Stromal cell of bone marrow (primary cell): ENCODE measurements at regions not wholly inside any gene's neighbourhood (a gene's known extent, or its start where the extent isn't known, plus 50 kb on each side); places are given as distances from the start of the nearest gene placed in this dataset.
"Not testable (repeated sequence)": the region's sequence is repeated elsewhere in the genome, so short reads cannot be mapped to it uniquely, and the experiment has no call there.

Source experiments
- DNase-seq: peaks from one replicate; pipeline ENCODE4 v3.0.0-alpha.2; 2012; ENCODE audit warnings: low read depth

GRCh38 chr4:38333219-38333618 is 330.8 kb upstream of the KLF3 start:
- no peak for DNase-seq

GRCh38 chr4:38334791-38335190 is 329.2 kb upstream of the KLF3 start:
- no peak for DNase-seq

GRCh38 chr4:38338939-38339338 is 325.1 kb upstream of the KLF3 start:
- DNase-seq = not testable (repeated sequence)

DNA sequence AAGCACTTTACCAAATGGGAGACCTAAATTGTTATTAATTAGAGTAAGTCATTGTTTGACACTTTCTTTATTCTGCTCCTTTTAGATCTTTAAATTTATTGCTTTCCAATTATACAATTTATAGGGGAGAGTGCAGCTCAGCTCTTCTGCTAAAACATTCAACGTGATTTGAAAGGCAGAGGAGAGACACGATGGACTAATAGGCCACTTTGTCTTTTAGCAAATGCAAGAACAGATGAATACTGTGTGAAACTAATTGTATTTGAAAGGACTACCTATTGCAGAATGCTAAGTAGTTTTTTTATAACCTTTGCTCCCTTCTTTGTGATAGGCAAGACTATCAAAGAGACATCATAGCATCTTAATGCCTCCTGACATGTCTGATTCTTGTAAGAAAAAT is 320.4 kb upstream of the KLF3 start:
- DNase-seq = no peak

- no peak for DNase-seq
Observed at GRCh38 chr4:38344929-38345328, 319.1 kb upstream of the KLF3 start.

- DNase-seq = no peak
Observed at GRCh38 chr4:38347251-38347650, 316.7 kb upstream of the KLF3 start.

- DNase-seq = no peak
Observed at GRCh38 chr4:38354421-38354820, 309.6 kb upstream of the KLF3 start.

DNA sequence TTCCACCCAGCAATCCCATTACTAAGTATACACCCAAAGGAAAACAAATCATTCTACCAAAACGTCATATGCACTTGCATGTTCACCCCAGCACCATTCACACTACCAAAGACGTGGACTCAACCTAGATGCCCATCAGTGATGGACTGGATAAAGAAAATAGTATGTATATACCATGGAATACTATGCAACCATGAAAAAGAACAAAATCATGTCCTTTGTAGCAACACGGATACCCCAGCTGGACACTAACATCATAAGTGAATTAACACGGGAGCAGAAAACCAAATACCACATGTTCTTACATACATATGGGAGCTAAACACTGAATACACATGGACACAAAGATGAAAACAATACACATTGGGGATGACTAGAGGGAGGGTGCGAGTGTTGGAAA is 309.1 kb upstream of the KLF3 start:
- no peak for DNase-seq

- DNase-seq = no peak
Observed at GRCh38 chr4:38356686-38357085, 307.3 kb upstream of the KLF3 start.

DNA sequence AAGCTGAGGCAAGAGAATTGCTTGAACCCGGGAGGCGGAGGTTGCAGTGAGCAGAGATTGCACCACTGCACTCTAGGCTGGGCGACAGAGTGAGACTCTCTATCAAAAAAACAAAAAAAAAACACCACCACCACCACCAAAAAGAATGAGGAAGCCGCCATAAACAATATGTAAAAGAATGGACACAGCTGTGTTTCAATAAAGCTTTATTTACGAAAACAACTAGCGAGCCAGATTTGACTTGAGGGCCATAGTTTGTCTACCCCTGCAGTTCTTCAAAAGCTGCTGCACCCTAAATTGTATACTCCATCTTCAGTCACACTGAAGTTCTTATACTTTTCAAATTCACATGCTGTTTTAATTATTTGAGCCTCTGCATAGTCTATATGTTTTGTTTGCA is 306.5 kb upstream of the KLF3 start:
- no peak for DNase-seq

GRCh38 chr4:38359113-38359512 is 304.9 kb upstream of the KLF3 start:
- no peak for DNase-seq

DNA sequence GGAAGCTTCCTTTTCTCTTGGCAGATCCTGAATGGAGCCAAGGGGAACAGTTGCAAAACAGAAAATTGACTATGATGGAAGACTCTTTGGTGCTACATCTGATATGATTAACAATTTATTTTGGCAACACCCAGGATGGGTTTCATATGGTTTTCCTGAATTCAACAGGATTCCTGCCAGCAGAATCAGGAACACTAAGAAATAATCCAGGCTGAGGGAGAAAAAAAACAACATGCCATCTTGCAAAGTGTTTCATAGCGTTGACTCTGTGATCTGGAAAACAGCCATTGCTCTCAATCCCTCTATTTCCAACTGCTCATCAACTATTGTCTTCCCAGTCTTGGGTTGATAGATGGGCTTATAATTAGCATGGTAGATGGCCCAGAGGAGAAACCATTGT is 303.8 kb upstream of the KLF3 start:
- peak; percentile 50 for DNase-seq

DNA sequence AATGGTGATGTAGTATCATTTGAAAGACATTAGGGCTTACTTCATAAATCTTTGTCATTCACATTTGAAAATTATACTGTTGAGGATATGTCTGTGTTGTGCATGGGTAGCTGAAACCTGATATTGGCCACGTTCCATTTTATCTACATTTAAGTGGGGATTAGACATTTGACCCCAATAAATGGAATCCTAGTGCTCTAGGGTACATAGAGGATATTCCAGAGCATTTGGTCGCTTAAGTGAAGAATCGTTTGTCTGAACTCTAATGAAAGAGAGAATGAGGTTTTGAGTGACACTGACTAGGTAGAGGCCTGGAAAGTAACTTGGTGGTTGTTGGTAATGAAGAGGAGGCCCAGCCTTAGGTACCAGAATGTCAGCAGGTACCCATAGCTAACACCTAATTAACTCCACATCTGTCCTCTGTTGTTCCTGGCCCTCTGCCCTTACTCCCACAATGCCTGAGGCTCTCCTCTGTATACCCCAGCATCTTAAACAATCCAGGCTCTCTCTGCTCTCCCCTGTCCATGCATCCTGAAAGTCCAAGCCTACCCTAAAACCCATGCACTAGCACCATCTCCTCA is 299.5 kb upstream of the KLF3 start:
- DNase-seq = no peak

GRCh38 chr4:38365261-38365660 is 298.7 kb upstream of the KLF3 start:
- no peak for DNase-seq

DNA sequence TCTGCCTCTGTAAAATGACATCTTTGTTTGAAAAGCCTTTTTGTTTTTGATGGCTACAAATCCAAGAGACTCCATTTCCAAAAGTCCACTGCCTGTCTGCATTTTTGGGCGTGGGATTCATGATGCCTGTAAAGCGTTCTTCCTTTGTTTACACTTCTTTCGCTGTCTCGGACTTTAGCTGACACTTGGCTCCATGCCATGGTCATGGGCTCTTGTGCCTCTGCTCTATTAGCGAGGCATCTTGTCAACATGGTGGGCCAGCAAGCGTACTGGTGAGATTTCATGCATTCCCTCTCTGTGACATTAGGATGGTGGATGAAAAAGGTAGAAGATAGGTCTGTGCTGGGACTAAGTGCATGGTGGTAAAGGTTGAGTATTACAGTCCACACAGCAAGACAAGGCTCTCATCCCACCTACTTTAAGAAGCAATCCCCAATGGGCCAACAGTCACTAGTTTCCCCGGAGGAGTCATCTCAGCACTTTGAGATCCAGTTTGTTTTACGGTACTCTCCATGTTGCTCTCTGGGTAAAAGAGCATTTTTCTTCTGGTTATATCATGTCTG is 298.2 kb upstream of the KLF3 start:
- DNase-seq = no peak

DNA sequence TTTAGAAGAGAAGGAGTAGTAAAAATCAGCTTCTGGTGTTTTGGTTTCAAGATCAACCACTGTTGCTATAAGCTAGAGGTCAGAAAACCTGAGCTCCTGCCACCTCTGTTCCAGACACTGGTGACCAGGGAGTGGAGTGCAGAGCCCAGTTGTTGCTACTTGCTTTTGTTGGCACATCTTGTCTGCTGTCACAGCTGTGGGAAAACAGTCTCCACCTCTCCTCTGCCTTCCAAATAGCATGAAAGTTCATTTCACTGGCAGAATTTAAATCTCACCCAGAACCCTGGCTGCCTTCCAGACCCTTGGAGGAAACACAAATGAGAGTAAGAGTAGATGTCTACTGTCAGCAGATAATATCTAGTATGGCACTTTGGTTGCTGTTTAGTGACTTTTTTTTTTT is 297.5 kb upstream of the KLF3 start:
- no peak for DNase-seq

DNA sequence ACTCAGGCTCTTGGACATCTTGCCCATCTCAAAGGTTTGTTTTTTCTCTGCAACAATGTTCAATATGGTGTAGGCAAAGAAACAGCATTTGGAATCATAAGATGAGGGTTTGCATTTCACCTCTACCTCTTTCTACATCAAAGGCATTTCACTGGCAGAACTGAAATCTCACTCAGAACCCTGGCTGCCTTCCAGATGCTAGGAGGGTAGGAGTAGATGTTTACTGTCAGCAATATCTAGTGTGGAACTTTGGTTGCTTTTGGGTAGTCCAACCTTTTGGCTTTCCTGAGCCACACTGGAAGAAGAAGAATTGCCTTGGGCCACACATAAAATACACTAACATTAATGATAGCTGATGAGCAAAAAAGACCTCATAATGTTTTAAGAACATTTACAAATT is 297.0 kb upstream of the KLF3 start:
- DNase-seq = no peak

DNA sequence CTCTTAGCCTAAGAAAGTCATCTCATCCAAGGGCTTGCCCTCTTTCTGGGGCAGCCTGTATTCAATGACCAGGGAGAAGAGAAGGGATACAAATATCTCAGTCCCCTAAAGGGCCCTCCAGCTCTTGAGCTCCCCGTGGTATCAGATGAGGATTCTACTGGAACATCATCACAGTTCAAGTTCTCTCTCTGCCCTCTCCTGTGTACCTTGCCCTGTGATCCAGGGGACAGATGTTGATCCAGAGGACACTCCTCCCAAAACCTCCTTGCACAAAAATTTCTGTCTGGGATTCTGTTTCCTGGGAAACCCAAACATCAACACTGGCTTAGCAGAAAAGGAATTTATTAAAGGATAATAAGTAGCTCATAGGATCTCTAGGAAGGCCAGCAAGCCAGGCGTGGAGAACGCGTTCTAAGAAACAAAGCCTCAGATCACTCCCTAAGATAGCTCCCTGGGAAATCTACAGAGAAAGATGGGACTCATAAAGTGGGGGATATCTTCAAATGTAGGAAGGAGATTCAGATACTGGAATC is 296.3 kb upstream of the KLF3 start:
- no peak for DNase-seq

DNA sequence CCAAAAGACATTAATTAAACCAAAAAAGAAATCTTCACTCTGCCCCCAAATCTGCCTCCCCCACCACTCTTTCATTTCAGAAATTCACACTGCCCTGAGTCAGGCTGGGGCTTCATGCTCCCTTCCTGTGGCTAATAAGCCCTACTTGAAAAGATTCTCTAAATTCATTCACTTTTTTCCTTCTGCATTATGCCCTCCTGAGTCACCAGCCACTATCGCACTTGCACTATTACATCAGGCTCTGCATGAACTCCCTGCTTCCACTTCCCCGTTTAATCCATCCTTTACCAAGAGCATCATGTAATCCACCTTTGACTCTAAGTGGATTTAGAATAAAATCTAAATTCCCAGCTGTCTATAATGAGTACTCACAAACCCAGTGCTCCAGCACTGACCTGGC is 295.4 kb upstream of the KLF3 start:
- DNase-seq = no peak

GRCh38 chr4:38371391-38371851 is 292.6 kb upstream of the KLF3 start:
- DNase-seq = peak; percentile 88

DNA sequence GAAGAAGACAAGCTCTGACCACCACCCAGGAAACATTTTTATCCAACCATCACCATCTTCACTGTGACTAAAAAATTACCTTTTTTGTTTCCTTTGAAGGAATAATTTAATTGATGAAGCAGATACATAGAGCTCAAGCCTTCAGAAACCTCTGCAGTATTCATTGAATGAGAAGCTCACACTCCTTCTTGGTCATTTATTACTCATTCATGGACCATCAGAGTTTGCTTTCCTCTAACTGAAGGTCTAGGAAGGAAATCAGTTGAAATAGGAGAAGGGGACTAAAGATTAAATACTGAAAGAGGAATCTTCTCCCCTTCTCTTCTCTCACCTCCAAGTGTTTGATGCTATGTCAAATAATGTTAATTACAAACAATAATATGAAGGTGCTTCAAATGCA is 290.6 kb upstream of the KLF3 start:
- DNase-seq = no peak

- no peak for DNase-seq
Observed at GRCh38 chr4:38377195-38377594, 286.8 kb upstream of the KLF3 start.

- DNase-seq = no peak
Observed at GRCh38 chr4:38378478-38378877, 285.5 kb upstream of the KLF3 start.

- peak; percentile 76 for DNase-seq
Observed at GRCh38 chr4:38381788-38382187, 282.2 kb upstream of the KLF3 start.
